GM21447 (cell line): ENCODE measurements at regions not wholly inside any gene's neighbourhood (a gene's known extent, or its start where the extent isn't known, plus 50 kb on each side); places are given as distances from the start of the nearest gene placed in this dataset.

Experiments used
- ATAC-seq: cut with Tn5 transposase; IDR thresholded peaks from one replicate; pipeline ENCODE4 v1.9.1; 2021; ENCODE audit not compliant: unreplicated experiment

DNA sequence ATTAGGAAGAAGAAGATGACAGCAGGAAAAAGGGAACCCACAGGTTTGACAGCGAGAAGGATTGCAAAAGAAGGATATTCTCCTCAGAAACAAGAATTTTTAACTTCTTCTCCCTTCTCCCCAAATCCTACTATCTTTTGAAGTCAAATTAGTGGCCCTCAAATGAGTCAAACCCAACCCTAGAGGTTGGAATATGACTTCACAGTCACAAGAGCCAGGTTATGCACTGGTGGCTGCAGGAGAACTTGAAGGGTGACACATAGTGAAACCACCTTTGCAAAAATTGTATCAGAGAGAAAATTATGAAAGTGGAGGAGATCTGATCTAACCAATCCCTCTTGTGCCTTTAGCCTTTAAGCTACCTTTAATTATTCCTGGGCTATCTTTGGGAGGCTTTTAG lies 386.2 kb upstream of the CCDC196 start:
- no peak for ATAC-seq

DNA sequence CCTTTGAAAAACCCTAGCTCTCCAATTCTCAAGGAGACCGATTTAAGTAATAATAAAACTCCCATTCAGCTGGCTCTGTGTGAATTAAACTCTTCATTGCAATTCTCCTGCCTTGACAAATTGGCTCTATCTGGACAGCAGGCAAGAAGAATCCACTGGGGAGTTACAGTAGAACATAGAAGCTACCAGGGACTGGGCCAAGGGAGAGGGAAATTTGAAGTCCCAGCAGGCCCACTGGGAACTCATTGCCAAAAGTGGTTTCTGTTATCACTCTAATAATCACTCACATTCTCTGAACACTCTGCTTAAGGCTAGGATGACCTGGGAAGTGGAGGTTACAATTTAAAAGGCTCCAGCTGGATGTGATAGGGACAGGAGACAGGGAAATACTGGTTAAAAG lies 384.5 kb upstream of the CCDC196 start:
- no peak for ATAC-seq

DNA sequence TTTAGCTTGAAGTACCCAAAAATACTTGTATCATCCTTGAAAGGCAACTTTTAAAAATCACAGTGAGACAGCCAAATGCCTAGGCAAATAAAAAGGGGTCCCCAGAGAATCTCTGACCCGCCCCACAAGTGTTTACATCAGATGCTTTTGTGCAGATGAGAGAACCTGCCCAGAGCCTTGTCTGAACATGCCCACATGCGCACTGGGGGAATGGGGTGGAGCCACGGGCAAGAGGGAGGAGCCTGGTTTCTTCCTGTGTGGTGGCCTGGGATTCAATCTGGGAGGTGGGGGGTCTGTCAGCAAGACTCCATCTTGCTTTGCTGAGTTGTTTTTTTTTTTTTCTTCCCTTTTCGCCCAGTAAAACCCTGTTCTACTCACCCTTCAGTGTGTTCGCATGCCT lies 381.7 kb upstream of the CCDC196 start:
- ATAC-seq: no peak

DNA sequence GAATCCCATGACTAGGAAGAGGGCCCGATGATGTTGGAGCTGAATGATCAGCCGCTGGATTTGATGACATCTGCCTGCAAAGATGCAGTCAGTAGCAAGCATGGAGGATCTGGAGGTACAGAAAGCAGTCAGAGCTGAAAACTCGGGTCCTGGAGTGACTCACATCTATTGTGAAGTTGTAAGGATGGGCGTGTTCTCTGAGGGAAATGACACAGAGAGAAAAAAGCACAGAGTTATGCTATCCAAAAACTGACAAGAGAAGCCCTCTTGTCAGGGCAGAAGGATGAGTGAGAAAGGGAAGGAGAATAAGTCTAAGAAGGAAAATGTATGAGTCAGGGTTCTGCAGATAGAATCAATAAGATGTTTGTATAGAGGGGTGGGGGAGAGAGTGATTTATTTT lies 380.4 kb upstream of the CCDC196 start:
- ATAC-seq: no peak

DNA sequence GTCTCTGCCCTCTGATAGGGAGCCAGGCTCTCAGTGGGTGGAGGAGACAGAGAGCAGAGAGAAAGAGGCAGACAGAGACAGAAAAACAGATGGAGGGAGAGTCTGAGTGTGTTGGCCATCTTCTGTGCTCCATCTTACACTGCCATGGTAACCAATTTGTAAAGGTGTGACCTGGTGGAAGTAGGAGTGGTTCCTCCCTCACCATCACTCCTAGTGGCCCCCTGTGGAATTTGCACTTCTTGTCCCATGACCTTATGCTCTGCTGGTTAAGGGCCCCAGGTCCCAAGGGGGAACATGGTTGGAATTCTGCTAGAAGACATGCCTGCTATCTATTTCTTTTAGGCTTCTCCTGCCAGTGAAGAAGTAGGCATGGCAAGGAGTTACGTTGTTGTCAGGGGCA lies 376.7 kb upstream of the CCDC196 start:
- ATAC-seq: no peak

DNA sequence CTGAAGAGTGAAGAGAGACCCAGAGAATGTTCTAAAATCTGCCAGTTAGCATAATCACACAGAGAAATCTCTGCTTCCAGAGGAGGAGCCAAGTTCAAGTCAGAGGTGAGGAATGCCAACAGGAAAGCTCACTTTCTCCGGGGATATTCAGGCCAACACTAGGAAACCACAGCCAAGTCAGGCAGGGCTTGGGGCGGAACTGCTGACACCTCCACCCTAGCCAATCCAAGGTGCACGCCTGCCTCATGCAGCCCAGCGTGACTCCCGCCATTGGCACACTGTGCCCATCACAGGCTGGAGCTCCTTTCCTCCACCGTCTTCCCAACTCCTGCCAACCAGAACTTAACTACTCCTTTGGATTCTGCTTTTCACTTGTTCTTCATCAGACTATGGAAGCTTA lies 374.3 kb upstream of the CCDC196 start:
- no peak for ATAC-seq

DNA sequence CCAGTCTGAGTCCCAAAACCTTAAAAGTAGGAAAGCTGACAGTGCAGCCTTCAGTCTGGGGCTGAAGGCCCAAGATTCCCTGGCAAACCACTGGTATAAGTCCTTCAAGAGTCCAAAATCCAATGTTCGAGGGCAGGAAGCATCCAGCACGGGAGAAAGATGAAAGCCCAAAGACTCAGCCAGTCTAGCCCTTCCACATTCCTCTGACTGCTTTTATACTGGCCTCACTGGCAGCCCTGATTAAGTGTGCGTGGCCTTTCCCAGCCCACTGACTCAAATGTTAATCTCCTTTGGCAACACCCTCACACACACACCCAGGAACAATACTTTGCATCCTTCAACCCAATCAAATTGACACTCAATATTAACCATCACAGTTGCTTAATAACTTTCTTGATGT lies 372.1 kb upstream of the CCDC196 start:
- ATAC-seq: no peak

DNA sequence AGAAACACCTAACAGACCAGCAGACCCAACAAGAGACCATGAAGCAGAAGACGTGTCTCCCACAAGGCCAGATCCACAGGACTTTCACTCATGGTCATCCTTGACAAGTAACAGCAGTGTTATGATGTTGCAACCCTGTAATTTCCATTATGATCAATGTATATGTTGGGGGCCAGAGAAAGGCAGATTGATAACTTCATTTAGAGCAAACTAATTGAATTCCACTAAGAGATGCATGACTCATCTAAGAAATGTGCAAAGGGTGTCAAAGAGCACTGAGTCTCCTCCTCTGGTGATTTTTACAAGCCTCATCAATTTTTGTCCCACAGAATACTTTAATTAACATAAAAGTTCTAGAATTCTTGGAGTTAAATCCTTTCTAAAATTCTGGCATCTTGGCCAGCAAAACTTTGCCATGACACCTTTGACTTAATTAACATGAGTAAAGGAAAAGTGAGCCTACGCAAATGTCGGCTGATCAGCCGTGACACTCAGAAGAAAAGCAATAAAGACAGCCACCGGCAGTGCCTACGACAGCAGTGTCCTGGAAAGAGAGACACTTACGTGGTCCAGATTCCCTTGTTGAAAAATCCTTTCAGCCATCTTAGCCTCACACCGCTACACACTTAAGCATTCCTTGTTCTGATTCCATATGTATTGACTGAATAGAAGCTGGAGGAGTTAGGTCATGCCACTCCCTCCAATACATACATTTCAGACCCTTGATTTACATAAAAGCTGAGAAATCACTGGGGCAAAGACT lies 370.2 kb upstream of the CCDC196 start:
- ATAC-seq: no peak

DNA sequence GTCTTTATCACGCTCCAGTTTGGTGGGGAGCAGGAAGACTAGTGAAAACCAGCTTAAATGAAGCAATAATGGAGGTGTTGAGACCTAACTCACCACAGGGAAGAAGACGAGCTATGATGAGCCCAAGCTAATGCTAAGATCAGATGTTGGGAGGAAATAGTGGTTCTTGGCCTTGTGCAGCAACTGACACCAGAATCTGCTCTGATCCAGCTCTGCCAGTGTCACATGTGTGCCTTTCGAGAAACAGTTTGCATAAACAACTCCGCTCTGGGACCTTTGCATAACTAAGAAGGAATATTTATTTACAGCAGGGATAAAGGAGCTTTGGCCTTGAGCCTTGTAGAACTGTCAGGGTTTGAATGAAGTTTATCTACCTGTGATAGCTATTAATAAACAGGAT lies 369.4 kb upstream of the CCDC196 start:
- ATAC-seq: no peak

DNA sequence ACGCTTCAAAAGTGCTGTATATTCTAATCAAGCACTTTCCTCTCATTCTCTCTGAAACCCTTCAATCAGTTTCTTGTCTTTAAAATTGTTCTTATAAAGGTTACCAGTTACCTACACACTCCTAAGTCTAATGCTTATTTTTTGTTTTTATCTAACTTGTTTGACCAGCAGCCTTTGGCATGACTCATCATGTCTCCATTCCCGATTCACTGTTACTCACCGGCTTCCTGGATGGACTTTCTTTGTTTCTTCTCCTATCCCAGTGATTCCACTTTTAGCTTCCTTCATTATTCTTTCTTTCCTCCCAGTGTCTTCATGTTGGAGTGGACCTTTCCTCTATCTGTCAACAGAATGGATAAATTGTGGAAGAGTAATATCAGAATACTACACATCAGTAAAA lies 368.6 kb upstream of the CCDC196 start:
- ATAC-seq: no peak

DNA sequence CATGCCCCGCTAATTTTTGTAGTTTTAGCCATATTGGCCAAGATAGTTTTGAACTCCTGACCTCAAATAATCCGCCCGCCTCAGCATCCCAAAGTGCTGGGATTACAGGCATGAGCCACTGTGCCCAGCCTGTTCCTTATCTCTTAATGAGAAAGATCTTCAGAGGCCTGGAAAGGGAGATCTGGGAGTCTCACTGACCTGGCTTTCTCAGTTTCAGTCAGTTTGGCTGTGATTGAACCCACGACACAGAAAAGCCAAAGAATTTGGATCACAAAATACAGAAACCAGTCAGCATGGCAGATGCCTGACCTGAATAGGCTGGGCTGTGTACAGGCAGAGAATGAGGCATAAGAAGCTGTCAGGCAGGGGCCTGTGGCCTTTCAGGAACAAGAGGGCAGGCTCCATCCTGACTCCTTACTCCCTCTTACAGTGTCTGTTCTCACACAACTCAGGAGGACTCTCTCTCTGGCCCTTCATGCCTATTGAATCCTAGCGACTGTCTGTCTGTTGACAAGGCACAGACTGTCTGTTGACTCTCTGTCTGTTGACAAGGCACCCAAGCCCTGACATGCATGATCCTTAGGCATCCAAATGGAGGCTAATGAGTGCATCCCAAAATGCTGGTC lies 366.5 kb upstream of the CCDC196 start:
- no peak for ATAC-seq

DNA sequence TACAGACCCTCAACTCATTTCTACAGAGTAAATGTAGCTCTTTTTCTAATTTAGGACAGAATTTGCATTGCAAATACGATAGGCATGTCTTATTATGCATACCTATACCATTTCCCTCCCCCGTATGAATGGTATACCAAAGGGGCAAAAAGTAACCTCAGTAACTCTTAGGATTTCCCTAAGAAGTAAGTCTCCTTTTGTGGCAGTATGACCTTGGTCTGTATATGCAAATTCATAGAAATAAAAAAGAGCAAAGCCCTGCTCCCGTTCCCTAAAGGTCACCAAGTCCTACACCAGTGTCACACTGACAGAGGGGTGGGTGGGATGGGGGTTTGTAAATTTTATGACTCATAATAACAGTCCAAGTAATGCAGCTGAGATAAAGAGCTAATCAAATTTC lies 365.8 kb upstream of the CCDC196 start:
- no peak for ATAC-seq

DNA sequence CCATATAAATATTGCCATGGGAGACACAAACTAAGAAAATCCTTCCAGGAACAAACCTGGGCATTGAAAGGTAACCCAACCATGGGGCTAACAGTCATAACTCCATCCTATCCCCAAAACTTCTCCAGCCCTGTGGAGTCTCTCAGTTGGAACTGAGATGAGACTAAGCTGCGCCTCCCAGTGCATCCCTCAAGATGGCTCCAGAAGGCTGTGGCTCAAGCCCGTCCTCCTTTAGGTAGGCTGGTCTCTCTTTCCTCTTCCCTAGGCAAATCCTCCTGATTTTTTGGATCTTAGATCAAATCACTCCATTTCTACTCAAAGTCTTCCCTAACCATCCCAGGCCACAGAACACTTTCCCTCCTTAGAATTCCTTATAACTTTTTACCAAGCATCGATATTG lies 364.3 kb upstream of the CCDC196 start:
- no peak for ATAC-seq

DNA sequence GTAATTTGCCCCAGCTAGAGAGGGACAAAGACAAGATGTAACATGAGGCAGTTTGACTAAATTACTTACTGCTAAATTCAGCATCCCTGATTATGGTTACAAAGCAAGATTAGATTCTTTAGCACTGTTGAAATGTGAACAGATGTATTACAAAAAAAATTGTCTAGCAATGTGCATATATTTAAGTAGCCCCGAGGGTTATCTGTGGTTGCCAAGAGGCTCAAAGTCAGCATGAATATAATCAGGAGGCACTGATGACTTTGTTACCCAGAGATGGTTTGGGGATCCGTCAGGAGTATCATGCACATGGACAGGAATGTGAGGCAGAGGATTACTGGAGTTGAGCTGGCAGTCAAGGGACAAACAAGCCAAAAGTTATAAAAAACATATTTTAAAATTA lies 356.9 kb upstream of the CCDC196 start:
- no peak for ATAC-seq

DNA sequence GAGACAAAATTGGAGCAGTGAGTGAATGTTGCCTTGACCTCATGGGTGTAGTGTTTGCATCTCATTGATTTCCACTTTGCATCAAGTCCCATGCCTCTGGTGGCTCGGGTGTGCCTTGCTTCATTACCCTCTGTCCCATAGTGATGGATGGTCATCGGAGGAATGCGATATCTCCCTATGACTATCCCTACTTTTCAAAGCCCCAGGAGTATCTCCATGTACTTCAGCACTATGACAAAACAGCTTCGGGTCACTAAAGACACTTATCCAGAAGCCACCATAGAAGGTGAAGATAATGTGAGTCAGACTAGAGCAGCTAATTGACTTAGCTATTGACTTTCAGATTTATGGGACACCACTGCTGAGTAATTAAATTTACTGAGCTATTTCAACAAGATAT lies 355.1 kb upstream of the CCDC196 start:
- ATAC-seq: no peak

DNA sequence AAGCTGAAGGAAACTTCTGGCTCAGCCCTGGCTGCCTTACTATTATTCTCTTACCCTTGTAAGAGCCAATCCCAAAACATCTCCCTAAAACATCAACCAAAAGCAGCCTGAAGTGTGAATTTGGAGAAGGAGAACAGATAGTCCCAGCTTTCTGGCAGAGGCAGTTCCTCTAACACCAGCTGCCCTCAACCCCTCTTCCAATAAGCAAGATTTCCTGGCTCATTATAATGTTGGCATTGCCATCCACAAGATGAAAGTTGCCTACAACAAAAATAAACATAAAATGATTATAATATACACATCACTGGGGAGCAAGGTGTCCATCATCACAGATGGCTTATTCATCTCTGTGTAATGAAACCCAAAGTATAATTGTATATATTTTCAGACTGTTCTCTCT lies 352.5 kb upstream of the CCDC196 start:
- ATAC-seq: no peak

DNA sequence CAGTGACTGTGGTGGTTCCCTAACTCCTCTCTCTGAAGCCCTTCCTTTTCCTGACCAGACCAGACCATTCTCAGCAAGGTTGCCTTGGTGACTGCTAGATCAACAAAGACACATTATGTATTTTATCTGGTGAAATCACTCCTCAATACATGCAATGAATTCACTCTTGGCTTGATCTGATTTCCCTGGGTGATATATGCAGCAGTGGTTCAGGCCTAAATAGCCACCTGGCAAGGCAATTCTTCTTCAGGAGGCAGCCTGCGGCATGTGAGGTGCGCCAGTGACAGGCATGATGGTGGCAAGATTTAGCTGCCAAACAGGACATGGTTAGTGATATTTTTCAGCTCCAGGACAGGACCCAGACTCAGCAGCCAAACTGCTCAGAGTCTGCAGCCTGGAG lies 350.3 kb upstream of the CCDC196 start:
- ATAC-seq: no peak

DNA sequence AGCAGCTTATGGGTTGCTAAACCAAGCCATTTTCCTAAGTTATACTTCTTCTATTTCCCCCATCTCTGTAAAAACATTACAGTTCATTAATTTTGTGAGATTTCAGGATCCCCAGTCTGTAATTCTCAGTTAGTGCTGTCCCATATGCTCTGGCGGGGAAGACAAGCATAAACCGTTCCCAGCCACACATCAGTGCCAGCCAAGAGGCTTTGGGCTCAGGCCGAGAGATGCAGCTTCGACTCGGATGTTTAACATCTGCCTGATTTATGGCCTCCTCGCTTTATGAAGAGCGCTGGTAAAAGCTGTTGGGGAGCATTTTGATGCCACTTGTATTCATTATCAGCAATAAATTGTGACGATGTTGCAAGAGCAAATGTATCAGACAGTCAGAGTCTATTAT lies 349.1 kb upstream of the CCDC196 start:
- no peak for ATAC-seq

DNA sequence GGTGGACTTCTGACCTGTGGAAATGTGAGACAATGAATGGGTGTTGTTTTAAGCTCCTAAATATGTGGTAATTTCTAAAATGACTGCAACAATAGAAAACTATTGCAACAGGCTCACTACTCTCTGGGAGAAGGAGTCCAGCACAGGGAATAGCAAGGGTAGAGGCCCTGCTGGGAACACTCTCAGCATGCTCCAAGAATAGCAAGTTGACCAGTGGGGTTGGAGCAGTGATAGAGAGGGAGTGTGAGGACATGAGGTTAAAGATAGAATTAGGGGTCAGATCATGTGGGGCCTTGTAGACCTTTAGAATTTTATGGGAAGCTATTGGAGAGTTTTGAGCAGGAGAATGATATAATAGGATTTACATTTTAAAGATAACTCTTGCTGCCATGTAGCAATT lies 346.7 kb upstream of the CCDC196 start:
- ATAC-seq: no peak

DNA sequence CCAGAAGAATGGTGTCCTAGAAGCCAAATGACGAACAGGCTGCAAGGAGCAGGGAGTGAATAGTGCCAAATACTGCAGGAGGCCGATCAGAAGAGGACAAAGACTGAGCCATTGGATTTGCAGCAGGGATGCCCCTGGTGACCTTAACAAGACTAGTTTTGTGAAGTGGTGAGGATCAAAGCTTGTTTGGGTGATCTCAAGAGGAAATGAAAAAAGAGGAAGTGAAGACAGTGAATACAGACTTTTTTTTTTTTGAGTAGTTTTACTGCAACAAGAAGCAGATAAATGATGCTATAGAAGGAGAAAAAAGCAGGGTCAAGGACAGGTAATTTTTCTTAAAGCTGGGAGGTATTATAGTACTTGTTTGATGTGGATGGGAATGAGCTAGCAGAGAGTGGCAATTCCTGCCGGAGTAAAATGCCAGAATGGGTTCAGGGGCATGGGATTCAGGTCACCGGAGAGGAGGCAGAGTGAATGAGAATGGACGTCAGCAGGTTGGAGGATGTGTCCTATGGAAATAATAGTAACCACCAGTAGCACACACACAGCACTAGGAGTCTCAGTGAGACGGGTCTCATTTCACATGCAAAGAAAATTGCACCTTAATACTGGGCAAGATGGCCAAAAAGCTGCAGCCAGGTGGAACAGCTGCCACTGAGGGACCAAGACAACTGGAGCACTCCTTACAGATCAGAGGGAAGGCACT lies 345.8 kb upstream of the CCDC196 start:
- ATAC-seq: no peak

DNA sequence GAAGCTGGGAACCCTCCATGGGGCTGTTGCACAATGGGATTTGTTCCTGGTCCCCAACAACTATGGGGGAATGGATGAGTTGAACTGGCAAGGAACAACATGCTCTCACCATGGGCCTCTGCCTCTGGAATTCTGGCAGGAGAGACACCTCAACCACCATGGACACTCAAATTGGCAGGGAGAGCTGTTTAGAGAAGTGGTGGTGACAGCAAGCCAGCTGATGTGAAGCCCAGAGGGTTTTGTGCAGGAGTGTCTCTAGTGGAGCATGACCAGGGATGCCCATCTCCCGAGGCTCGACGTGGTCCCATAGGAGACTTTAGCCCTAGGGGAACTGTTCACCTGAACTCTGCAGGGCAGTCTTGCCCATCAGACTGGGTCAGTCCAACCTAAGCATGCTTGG lies 345.2 kb upstream of the CCDC196 start:
- ATAC-seq: no peak

DNA sequence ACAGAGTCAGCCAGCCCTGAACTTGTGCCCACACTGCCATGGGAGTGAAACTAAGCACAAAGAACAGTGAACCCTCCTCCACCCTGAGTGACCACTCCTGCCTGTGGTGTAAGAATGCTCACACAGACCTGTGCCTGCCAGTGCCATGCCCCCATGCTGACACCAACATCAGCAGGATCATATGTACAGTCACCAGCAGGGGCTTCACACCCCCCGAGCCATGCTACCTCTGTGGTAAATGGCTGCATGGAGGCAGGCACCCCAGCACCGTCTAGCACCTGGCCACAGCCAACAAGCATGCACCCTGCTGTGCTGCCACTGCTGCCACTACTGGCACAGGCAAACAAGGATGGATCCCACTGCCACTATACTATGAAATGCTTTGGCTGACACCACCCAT lies 344.4 kb upstream of the CCDC196 start:
- ATAC-seq: no peak
